NCI-H2171 treated with DMSO at 0.1 percent for 48 hours (cell line): ENCODE measurements at regions not wholly inside any gene's neighbourhood (a gene's known extent, or its start where the extent isn't known, plus 50 kb on each side); places are given as distances from the start of the nearest gene placed in this dataset.
"Not testable (repeated sequence)": the region's sequence is repeated elsewhere in the genome, so short reads cannot be mapped to it uniquely, and the experiment has no call there.

Source experiments
- DNase-seq: peaks from one replicate; lab custom pipeline; 2025; lab: John Stamatoyannopoulos, UW

DNA sequence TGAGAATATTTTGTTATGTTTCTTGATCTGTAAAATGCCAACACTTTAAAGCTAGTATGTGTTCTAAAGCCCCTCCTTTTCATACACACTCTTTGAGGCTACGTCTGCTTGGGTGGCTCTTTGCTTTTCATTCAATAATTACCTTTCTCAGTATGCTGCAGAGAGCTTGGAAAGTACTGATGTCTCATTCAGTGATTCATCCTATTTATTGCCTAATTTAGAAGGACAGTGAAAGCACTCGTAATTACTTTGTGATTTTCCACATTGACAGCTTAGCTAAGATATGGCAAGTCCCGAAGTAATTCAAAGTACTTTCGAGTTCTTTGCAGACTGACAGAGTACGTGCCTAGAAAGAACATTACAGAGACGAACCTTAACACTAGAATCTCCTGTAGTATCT, 57.2 kb downstream of the BMP15 start:
- DNase-seq = no peak

DNA sequence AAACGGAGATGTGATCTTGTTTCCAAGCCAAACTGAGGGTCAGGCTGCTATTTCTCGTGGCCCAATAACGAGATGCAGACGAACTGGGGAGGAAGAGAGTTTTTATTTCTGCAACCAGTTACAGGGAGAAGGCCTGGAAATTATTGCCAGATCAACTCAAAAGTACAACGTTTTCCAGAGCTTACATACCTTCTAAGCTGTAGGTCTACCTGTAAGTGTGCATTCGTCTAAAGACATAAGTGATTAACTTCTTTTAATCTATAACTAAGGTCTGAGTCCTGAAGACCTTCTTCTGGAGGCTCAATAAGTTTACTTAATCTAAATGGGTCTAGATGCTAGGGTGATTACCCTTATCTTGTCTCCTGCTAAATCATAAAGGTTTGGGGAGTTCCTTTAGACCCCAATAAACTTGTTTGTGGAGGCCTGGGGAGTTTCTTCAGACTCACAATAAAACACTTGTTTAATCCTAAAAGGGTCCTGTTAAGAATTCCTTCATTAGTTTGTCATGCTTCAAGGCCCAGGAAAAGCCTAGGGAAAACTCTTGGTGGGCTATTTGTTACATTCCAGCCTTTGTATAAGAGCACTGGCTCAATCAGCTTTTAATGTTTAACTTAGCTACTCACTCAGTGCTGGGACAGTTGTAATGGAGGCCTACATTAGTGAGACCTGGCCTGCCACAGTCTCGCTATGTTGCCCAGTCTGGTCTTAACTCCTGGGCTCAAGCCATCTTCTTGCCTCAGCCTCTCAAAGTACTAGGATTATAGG, 58.5 kb downstream of the BMP15 start:
- not testable (repeated sequence) for DNase-seq

DNA sequence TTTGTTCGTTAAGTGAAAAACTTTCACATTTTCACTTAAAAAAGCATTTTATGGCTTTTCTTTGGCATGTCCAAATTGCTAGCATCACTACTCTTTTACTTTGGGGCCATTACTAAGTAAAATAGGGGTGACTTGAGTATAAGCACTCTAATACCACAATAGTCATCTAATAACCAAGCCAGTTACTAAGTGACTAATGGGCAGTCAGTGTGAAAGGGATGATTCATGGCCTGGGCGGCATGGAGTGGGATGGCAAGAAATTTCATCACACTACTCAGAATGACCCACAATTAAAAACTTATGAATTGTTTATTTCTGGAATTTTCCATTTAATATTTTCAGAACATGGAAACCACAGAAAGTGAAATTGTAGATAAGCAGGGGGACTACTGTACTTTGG, 60.9 kb downstream of the BMP15 start:
- DNase-seq = no peak

DNA sequence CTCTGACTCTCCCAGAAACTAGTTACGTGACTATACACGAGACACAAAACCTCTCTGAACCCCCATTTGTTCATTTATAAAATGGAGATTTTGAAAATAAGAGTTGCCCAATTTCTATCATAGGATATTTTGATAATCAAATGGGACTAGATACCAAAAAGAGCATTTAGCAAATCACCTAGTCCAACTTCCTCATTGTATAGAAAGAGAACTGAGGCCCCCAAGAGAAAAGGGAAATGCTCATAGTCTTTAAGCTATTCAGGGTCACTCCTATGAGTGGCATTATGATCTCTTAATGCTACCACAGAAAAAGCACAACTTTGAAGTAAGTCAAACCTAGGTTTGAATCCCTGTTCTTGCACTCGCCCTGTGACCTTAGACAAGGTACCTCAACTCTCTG, 62.7 kb downstream of the BMP15 start:
- no peak for DNase-seq

DNA sequence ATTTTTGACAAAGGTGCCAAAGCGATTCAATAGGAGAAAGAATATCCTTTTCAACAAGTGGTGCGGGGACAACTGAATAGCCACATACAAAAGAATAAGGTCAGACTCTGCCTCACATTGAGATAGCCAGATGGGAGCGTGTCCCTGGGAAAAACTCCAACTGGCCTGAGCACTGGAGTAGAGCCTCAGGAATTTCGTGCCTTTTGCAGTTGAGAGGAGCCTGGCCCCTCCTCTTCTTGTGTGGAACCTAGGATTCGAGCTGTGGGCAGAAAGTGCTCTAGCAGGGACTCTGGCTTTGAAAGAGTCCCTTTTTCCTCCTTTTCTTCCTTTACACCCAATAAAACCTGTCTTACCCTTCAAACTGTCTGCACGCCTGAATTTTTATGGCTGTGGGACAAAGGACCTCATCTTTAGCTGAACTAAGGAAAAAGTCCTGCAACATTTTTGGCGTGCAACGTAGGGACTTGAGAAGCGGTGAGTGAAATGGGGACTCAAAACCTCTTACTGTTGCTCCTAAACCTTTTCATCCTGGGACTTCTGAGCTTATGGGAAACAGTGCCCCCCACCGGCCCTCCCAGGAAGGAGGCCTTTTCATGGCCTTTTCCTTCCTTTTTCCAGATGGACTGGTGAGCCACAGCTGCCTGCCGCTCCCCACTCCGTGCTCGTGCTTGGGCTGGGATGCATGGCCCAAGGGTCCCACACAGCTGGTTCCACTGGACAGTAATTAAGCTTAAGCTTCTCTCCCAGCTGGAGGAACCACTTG, 68.6 kb downstream of the BMP15 start:
- DNase-seq = no peak

DNA sequence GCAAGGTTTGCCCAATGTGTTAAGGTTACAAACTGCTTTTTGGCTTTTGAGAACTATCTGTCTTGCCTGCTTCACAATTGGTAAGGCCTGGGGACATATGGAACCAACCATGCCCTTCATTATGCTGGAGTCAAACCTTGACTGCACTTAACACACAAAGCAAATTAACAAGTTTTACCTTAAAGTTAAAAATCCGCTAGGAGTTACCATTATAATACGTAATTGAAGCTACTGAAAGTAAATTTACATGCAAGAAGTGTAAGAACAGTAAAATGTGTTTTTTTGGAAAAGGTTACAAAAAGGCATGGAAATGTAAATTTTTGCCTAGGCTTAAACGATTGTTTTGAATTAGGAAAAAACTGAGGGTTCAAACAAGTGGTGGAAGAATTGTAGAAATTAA, 69.7 kb downstream of the BMP15 start:
- DNase-seq = no peak

DNA sequence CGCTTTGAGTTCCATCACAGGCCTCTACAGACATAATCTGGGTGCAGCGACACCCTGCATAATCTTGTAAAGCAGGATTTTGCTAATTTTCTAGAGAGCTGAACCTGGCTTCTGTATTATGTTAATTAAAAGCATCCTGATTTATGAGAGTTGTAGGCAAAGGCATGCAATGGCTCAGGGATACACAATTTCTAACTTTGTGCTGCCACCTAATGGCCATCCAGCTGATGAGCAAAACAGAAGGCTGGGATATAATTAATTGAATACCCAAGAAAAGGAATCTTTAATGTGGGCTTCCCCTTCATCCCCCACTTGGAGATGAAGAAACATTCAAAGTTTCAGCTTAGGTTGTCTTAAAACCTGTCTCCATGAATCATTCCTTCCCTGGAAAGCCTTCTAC, 78.1 kb downstream of the BMP15 start:
- peak; percentile 2 for DNase-seq

DNA sequence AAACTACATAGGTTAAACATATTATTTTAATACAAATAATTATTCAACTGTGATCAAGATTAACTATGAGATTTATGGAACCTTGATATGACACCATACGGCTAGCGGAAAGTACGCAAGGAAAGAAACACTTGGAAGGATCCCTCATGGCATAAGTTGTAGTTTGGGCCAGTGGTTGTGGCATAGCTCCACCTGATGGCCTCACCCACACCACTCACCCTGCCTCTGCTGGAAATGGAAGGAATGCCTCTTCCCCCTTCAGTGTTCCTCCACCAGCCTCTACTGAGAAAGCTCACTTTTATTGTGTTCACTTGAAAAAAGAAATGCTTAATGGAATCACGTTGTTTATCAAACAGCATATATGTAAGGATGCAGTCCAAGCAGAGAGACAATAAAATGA, 86.4 kb downstream of the BMP15 start:
- no peak for DNase-seq

DNA sequence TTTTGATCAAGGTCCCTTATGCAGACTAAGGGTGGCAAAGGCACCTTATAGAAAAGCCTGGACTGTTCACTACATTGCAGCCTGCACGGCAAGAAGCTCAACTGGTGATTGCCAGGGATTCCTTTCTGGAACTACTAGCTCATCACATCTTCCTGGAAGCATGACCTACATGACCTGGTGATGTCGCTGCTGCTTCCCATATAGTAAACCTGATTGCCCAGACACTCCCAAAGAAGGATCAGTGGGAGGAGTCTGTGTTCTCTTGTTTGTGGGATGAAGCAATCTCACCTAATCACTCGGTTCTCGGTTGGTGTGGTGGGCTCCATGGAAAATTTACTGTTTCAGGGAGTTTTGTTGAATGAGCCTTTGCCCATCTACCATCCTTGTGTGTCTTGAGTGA, 89.8 kb downstream of the BMP15 start:
- DNase-seq = not testable (repeated sequence)

DNA sequence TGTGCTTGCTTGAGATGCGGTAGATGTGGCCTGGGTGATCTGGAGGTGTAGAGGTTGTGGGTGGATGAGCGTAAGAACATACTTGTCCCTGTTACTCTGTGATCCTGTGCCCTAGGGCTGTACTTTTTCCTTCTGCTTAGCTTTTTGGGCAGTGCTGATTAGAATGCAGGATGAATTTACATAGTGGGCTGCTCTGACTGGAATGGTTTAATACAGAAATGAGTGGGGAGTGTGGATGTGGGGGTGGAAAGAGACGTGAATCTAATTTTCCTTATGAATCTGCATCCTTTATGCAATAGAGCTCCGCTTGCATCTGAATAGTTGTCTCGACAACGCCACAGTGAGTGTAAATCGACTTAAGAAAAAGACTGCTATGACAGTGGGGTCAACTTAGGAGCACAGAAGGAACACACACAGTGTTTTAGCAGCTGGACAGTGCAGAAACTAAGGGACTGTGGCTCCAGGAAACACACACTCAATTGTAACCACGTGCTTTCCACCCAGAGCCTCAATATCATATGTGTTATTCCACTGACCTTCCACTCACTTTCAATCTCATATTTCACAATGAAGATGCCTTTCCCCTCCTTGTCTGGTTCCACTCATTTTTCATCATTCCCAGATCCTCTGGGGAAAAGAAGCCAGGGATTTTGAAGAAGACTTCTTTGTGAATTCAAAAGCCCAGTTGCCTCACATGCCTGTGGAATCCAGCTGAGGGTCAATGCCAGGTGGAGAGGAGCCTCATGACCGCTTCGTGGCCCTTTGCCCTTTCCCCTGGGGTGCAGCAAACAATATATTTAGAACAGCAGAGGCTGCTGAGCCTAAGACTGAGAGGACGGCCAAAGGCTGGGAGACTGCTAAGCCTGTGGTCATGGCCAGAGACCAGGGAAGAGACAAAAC, 91.4 kb downstream of the BMP15 start:
- not testable (repeated sequence) for DNase-seq

DNA sequence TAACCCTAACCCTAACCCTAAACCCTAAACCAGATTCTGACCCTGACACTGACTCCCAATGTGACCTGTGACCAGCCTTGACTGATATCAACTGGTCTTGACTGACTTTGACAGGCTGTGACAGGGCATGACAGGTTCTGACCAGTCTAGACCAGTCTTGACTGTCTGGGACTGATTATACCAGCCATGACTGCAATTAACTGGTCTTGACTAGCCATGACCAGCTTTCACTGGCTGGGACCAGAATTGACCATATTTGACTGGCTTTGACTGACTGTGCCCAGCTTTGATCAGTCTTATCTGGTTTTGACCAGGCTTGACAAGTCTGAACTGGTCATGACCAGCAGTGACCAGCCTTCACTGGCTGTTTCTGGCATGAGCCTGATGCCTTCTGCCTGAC, 95.5 kb downstream of the BMP15 start:
- DNase-seq = no peak

DNA sequence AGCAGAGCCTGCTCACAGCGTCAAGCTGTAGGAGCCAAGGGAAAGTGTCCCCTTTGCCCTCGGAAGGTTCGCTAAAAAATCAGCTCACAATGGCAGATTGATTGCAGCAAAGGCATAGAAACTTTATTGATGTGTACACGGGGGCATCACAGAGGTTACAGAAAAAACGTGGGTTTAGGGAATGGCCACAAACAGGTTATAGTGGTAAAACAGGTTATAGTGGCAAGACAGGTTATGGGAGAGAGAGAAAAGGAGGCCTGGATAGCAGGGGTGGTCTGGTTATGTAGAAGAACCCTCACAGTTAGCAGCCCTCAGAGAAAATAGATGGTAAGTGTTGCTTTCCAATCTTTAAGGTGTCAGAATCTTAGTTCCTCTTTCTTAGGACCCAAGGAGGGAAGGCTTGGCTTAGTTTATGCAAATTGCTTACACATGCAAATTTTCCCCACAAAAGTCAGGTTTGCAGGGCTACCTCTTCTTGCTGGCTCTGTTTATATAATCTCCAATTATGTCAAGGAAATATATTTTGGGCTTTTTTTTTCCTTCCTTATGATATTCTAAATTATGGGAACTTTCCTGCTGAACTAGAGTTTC, 113.7 kb downstream of the BMP15 start:
- DNase-seq = no peak

DNA sequence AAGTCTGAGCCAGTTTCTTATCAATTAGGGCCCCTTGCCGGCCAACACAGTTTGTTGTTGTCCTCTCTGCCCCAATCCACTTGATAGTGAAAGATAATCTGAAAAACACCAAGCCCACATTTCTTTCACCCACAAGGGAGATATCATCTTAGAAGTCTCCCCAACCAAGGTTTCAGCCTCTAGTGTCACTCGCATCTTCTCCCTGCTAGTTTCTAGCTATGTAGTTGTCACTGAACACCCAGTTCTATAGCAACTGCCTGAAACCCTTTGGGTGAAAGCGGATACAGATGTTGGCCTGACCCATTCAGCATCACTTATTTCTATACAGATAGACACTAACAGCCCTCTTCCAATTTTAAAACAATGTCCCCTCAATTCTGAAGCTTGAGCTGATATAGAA, 116.3 kb downstream of the BMP15 start:
- no peak for DNase-seq

DNA sequence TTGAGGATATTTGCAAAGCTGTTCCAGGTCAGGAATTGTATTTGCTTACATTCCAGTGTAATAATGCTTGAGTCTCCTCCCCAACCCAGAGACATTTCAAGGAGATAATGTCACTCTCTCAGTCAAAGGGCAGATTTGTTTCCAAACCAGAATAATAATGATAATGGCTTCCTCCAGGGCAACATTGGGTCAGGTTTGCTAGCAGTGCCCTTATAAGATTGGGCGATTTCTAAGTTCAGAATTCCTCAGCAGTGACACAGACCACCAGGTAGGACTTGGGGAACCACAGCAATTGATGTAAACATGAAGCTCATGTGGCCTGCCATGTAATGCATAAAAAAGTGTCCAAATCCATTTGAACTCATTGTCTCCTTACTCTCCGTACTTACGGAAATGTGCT, 125.2 kb downstream of the BMP15 start:
- DNase-seq = no peak

DNA sequence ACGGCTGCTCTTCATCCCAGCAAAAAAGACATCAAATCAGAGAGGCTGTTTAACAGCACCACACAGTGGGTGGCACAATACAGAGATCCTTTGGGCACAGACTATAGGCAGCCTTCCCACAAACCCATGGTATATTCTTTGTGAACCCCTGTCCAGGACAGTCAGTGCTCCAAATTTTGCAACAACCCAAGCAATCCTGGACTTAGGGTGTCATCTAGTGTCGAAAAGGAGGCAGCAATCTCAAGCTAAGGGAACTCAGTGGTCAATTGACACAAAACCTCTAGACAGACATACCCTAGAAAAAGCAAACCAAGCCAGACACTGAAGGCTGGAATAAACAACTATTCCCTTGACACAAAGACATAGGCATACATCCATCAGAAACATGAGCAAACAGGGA, 137.4 kb downstream of the BMP15 start:
- no peak for DNase-seq

DNA sequence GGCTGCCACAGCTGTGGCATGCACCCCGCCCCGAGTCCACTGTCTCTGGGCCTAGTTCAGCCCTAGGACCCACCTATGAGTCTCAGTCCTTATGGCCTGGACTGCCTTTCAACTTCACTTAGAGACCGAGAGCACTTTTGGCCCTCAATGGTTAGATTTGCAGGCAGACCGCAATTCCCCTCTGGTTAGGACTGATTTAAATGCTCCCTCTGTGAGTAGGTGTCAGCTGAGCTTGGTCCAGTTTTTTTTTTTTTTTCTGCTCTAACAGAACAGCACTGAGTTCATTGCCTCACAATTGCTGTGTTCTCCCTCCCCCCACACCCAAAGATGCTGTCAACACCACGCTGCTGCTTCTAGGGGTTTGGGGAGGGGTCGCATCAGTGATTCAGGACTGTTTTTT, 143.2 kb downstream of the BMP15 start:
- no peak for DNase-seq

DNA sequence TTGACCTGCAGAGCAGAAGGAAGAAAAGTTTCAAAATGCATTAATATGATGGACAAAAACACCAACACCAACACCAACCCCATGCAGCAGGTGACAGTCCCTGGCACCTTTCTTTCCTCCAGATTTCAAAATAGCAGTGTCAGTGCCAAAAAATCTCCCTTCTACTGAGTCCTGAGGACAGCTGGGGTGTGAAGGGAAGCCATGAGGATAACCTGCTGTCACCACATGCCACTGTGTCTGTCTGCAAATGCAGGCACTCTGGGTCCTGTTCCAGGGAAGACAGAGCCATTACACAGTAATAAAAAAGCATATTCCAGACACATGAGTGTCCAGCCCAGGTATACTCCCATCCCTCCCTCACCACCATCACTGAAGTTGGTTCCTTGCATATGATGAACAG, 187.5 kb downstream of the BMP15 start:
- DNase-seq = no peak

DNA sequence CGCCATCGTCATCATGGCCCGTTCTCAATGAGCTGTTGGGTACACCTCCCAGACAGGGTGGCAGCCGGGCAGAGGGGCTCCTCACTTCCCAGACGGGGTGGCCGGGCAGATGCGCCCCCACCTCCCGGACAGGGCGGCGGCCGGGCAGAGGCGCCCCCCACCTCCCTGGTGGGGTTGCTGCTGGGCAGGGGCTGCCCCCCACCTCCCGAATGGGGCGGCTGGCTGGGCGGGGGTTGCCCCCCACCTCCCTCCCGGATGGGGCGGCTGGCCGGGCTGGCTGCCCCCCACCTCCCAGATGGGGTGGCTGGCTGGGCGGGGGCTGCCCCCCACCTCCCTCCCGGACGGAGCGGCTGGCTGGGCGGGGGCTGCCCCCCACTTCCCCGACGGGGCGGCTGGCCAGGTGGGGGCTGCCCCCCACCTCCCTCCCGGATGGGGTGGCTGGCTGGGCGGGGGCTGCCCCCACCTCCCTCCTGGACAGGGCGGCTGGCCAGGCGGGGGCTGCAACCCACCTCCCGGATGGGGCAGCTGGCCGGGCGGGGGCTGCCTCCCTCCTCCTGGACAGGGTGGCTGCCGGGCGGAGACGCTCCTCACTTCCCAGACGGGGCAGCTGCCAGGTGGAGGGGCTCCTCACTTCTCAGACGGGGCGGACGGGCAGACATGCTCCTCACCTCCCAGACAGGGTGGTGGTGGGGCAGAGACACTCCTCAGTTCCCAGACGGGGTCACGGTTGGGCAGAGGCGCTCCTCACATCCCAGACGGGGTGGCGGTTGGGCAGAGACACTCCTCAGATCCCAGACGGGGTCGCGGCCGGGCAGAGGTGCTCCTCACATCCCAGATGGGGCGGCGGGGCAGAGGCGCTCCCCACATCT, 208.8 kb downstream of the BMP15 start:
- DNase-seq = not testable (repeated sequence)

DNA sequence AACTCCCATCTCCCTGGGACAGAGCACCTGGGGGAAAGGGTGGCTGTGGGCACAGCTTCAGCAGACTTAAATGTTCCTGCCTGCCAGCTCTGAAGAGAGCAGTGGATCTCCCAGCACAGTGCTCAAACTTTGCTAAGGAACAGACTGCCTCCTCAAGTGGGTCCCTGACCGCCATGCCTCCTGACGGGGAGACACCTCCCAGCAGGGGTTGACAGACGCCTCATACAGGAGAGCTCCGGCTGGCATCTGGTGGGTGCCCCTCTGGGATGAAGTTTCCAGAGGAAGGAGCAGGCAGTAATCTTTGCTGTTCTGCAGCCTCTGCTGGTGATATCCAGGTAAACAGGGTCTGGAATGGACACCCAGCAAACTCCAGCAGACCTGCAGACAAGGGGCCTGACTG, 206.9 kb upstream of the NUDT10 start:
- DNase-seq = not testable (repeated sequence)

DNA sequence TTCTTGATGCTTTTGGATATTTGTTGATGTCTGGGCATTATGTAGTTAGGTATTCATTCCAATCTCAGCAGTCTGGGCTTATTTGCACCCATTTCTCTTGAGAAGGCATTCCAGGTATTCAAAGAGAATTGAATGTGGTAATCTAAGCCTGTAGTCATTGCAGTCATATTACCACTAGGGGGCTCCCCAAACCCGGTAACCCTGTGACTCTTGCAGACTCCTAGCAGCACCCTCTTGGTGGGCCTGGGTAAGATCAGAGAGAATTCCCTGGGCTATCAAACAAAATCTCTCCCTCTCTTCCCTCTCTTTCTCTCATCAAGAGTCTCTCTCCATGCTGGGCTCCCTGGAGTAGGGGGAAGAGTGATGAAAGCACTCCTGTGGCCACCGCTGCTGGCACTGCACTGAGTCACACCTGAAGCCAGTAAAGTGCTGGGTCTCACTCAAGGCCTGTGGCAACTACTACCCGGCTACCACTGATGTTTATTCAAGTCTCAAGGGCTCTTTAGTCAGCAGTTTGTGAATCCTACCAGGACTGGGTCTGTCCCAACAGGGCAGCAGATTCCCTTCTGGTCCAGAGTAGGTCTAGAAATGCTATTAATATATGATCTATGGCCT, 187.7 kb upstream of the NUDT10 start:
- peak; percentile 23 for DNase-seq

DNA sequence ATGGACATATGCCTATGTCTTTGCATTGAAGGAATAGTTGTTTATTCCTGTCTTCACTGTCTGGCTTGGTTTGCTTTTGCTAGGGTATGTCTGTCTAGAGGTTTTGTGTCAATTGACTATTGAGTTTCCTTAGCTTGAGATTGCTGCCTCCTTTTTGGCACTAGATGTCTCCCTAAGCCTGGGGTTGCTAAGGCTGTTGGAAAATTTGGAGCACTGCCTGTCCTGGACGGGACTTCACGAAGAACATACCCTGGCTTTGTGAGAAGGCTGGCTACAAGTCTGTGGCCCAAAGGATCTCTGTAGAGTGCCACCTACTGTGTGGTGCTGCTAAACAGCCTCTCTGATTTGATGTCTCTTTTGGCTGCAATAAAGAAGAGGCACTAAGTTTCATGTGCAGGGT, 183.8 kb upstream of the NUDT10 start:
- DNase-seq = no peak
